Endothelial cell of umbilical vein (primary cell): ENCODE measurements at regions not wholly inside any gene's neighbourhood (a gene's known extent, or its start where the extent isn't known, plus 50 kb on each side); places are given as distances from the start of the nearest gene placed in this dataset.

Source experiments
- BruUV-seq: library from RNA; stranded (reverse); fragments of 400-500 nt; replicated peaks from 2 replicates; lab custom pipeline; 2021; lab: Mats Ljungman, UMichigan
- CTCF ChIA-PET: fragments of 300-600, 350-600 bp; sonication (Branson Sonifier 250); formaldehyde crosslinking; loops from one replicate; lab custom pipeline; 2021; ENCODE audit warnings: antibody characterized with exemption, inconsistent platforms; lab: Charles Lee
- POLR2A ChIA-PET: fragments of 300-600, 350-600 bp; sonication (Branson Sonifier 250); formaldehyde crosslinking; loops from one replicate; lab custom pipeline; 2021; ENCODE audit warnings: antibody characterized with exemption, inconsistent platforms; lab: Charles Lee
- DNase-seq: peaks from one replicate; pipeline ENCODE4 v3.0.0-alpha.2; 2011; ENCODE audit warnings: low read depth, low spot score
- FAIRE-seq: peaks from 2 replicates; lab custom pipeline; 2011; peaks lifted over from hg19 to GRCh38; lab: Jason Lieb, UNC
- H2AFZ ChIP-seq: 2 replicates; pipeline ENCODE4 v1.6.0; 2012; ENCODE audit warnings: low read depth, low read length, control low read depth, inconsistent platforms
- H3K27ac ChIP-seq: 2 replicates; pipeline ENCODE4 v1.5.1; 2011; ENCODE audit warnings: low read depth, mild to moderate bottlenecking, control low read depth, low read length, moderate library complexity; ENCODE audit not compliant: insufficient read depth
- H3K27me3 ChIP-seq, 2 experiments: 2 replicates each; pipeline versions ENCODE4 v1.6.0 to v1.6.1; 2011; ENCODE audit warnings: low read length in 2 of 2, mixed read lengths in 1 of 2; ENCODE audit not compliant: control insufficient read depth in 2 of 2, insufficient read depth in 2 of 2
- H3K36me3 ChIP-seq, 2 experiments: 2 replicates in 1 of 2; 3 replicates in 1 of 2; pipeline ENCODE4 v1.5.1; 2011; ENCODE audit warnings: low read length in 2 of 2, mild to moderate bottlenecking in 1 of 2, moderate library complexity in 1 of 2; ENCODE audit not compliant: control insufficient read depth in 2 of 2, insufficient read depth in 2 of 2; ENCODE audit errors: extremely low read depth in 1 of 2
- H3K4me1 ChIP-seq: 3 replicates; pipeline ENCODE4 v1.5.1; 2011; ENCODE audit warnings: mild to moderate bottlenecking, low read length; ENCODE audit not compliant: control insufficient read depth, insufficient read depth; ENCODE audit errors: extremely low read depth
- H3K4me2 ChIP-seq: 2 replicates; pipeline ENCODE4 v1.6.1; 2011; ENCODE audit warnings: low read length, control low read depth, mixed read lengths; ENCODE audit not compliant: insufficient read depth
- H3K4me3 ChIP-seq, 3 experiments: fragments of 200-600 bp in 1 of 3; sonication (generic), shearing (Covaris generic) in 1 of 3; replicated peaks in 1 of 3; 2 replicates each; pipeline ENCODE4 v1.5.1; 2011 to 2016; ENCODE audit warnings: control low read depth in 3 of 3, low read length in 3 of 3, mild to moderate bottlenecking in 2 of 3, inconsistent platforms in 1 of 3, low read depth in 1 of 3, moderate library complexity in 1 of 3; ENCODE audit not compliant: insufficient read depth in 1 of 3
- H3K79me2 ChIP-seq: 2 replicates; pipeline ENCODE4 v1.6.0; 2012; ENCODE audit warnings: low read length, inconsistent platforms; ENCODE audit not compliant: control insufficient read depth, insufficient read depth
- H3K9ac ChIP-seq: replicated peaks from 2 replicates; pipeline ENCODE3; 2011; ENCODE audit warnings: low read length, control low read depth; ENCODE audit not compliant: insufficient read depth; ENCODE audit errors: extremely low read depth
- H3K9me1 ChIP-seq: replicated peaks from 3 replicates; pipeline ENCODE4 v1.6.0; 2011; ENCODE audit warnings: mild to moderate bottlenecking, low read length; ENCODE audit not compliant: control insufficient read depth, insufficient read depth; ENCODE audit errors: extremely low read depth
- H3K9me3 ChIP-seq: replicated peaks from 2 replicates; pipeline ENCODE4 v1.5.1; 2012; ENCODE audit warnings: low read length, inconsistent platforms; ENCODE audit not compliant: control insufficient read depth, insufficient read depth
- H4K20me1 ChIP-seq: replicated peaks from 2 replicates; pipeline ENCODE3; 2011; ENCODE audit warnings: mild to moderate bottlenecking, low read length; ENCODE audit not compliant: control insufficient read depth, insufficient read depth; ENCODE audit errors: extremely low read depth
- EZH2 ChIP-seq: IDR thresholded peaks from 2 replicates; pipeline ENCODE4 v1.6.1; 2012; ENCODE audit warnings: borderline replicate concordance, low read depth, mild to moderate bottlenecking, moderate library complexity, low read length, inconsistent platforms; ENCODE audit not compliant: severe bottlenecking
- GATA2 ChIP-seq: IDR thresholded peaks from 2 replicates; pipeline ENCODE4 v1.7.0; 2011; ENCODE audit warnings: low read depth, mild to moderate bottlenecking, moderate library complexity, mixed read lengths, low read length; ENCODE audit not compliant: insufficient read length, insufficient read depth
- JUN ChIP-seq: IDR thresholded peaks from 2 replicates; pipeline ENCODE4 v1.6.1; 2011; ENCODE audit warnings: borderline replicate concordance, low read depth; ENCODE audit not compliant: insufficient read length, insufficient read depth
- MYC ChIP-seq: IDR thresholded peaks from one replicate; pipeline ENCODE4 v1.6.1; 2011; ENCODE audit warnings: mild to moderate bottlenecking, low read depth, low read length
- POLR2A ChIP-seq: IDR thresholded peaks from 2 replicates; pipeline ENCODE4 v1.6.1; 2012; ENCODE audit warnings: low read depth, mild to moderate bottlenecking, control low read depth, low read length
- POLR2AphosphoS5 ChIP-seq: IDR thresholded peaks from 2 replicates; pipeline ENCODE4 v1.6.1; 2012; ENCODE audit warnings: low read depth, mild to moderate bottlenecking, control low read depth, low read length, moderate library complexity; ENCODE audit not compliant: insufficient read depth
- dilution Hi-C: fragments of 300-500 bp; cut with MboI; formaldehyde crosslinking; loops from one replicate; pipeline ENCODE4 v1.15.0; 2019; ENCODE audit warnings: low sequenced_read_pairs; ENCODE audit not compliant: extremely low pct_ligation_motif_present
- intact Hi-C: fragments of 100-400 bp; cut with micrococcal nuclease; formaldehyde crosslinking; loops from one replicate; pipeline ENCODE4 v1.10.0; 2022
- TF ChIP-seq, protein P1 (sequence below), 2 donors: IDR thresholded peaks; 1 replicate in 1 of 2; 2 replicates in 1 of 2; pipeline ENCODE4 v1.5.1; 2011; ENCODE audit warnings: low read length in 2 of 2, mild to moderate bottlenecking in 2 of 2, moderate library complexity in 2 of 2, control low read depth in 1 of 2, inconsistent platforms in 1 of 2, low read depth in 1 of 2; ENCODE audit not compliant: insufficient read depth in 1 of 2; ENCODE audit errors: extremely low read depth in 1 of 2
- TF ChIP-seq, protein P2 (sequence below): IDR thresholded peaks from 2 replicates; pipeline ENCODE4 v1.6.1; 2011; ENCODE audit not compliant: insufficient read depth, insufficient read length

DNA sequence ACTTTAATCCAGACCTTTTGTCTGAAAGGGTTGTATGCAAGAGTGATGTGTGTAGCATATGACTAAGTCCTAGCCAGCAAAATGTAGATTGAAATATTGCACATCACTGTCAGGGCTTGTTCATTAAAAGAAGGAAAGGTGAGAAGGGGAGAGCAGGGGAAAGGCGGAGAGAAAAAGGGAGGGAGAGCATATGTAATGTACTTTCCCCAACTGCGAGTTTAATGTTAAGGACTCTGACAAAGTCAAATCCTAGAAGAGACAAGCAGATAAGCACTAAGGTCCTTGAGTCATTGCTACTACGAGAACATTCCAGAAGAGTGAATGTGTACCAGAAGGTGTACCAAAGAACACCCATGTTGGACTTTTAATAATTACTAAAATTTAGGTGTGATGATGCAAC lies 1336.7 kb downstream of the NSUN3 start:
- Histone ChIP-seq H3K4me1 (no peaks in the 10 kb centered on the region), H3K4me3 (no peak overlapping the region), H4K20me1 (no peaks in the 10 kb centered on the region), H3K36me3 (no peaks in the 10 kb centered on the region), H3K4me2 (no peak overlapping the region), H3K27ac (no peak overlapping the region), H3K9me3 (no peaks in the 10 kb centered on the region), H3K27me3 (no peaks in the 10 kb centered on the region), H3K79me2 (no peaks in the 10 kb centered on the region), H3K9me1 (no peaks in the 10 kb centered on the region), H2AFZ (no peak overlapping the region), H3K9ac (no peak overlapping the region)
- no TSS peak for BruUV-seq
- TF ChIP-seq GATA2 (no peak), MYC (no peak), EZH2 (no peak), JUN (no peak), POLR2A (no peak)
- TF ChIP-seq, protein P1, sequence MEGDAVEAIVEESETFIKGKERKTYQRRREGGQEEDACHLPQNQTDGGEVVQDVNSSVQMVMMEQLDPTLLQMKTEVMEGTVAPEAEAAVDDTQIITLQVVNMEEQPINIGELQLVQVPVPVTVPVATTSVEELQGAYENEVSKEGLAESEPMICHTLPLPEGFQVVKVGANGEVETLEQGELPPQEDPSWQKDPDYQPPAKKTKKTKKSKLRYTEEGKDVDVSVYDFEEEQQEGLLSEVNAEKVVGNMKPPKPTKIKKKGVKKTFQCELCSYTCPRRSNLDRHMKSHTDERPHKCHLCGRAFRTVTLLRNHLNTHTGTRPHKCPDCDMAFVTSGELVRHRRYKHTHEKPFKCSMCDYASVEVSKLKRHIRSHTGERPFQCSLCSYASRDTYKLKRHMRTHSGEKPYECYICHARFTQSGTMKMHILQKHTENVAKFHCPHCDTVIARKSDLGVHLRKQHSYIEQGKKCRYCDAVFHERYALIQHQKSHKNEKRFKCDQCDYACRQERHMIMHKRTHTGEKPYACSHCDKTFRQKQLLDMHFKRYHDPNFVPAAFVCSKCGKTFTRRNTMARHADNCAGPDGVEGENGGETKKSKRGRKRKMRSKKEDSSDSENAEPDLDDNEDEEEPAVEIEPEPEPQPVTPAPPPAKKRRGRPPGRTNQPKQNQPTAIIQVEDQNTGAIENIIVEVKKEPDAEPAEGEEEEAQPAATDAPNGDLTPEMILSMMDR (IDR thresholded peaks at IDR 0.05; ENCODE audit: extremely low read depth in 1 of 2, insufficient read depth in 1 of 2, low read depth in 1 of 2, low read length in 2 of 2), result no peak
- intact Hi-C loops, result no loop called here
- no peak for FAIRE-seq
- ChIA-PET CTCF (no interaction called here), POLR2A (no interaction called here)
- dilution Hi-C loops, result no loop called here
- DNase-seq, result no peak

DNA sequence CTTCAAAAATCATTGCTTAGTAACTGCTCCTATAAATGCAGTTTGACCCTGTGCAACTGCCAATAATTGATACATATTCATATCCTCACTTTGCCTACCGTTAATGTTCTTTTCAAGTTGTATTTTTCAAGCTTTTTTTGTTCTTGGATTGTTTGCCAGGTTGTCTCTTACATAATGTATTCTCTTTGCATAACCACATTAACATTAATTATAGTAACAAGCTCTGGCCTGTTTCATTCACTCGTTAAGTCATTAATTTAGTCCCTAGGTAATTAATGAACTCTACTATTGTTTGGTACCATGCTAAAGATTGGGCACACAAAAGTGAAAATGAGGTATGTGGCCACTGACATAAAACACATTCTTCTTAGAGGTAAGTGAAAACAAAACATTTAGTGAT lies 1338.8 kb downstream of the NSUN3 start:
- Histone ChIP-seq H3K4me1 (no peaks in the 10 kb centered on the region), H3K9me1 (no peaks in the 10 kb centered on the region), H3K4me3 (no peak overlapping the region), H3K9ac (no peak overlapping the region), H4K20me1 (no peaks in the 10 kb centered on the region), H2AFZ (no peak overlapping the region), H3K4me2 (no peak overlapping the region), H3K27ac (no peak overlapping the region), H3K79me2 (no peaks in the 10 kb centered on the region), H3K9me3 (no peaks in the 10 kb centered on the region), H3K36me3 (no peaks in the 10 kb centered on the region), H3K27me3 (no peaks in the 10 kb centered on the region)
- no peak for FAIRE-seq
- TF ChIP-seq POLR2A, result no peak
- TF ChIP-seq GATA2, result no peak
- TF ChIP-seq MYC, result no peak
- TF ChIP-seq, protein P1 (IDR thresholded peaks at IDR 0.05; ENCODE audit: extremely low read depth in 1 of 2, insufficient read depth in 1 of 2, low read depth in 1 of 2, low read length in 2 of 2), result no peak
- TF ChIP-seq, protein P2, sequence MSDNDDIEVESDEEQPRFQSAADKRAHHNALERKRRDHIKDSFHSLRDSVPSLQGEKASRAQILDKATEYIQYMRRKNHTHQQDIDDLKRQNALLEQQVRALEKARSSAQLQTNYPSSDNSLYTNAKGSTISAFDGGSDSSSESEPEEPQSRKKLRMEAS, result no peak
- no peak for TF ChIP-seq EZH2
- no peak for TF ChIP-seq POLR2AphosphoS5
- DNase-seq, result no peak
- no TSS peak for BruUV-seq
- intact Hi-C loops (no loop called here), dilution Hi-C loops (no loop called here)
- POLR2A ChIA-PET, result no interaction called here
- CTCF ChIA-PET, result no interaction called here
